HCT116 (cell line): ENCODE measurements at regions not wholly inside any gene's neighbourhood (a gene's known extent, or its start where the extent isn't known, plus 50 kb on each side); places are given as distances from the start of the nearest gene placed in this dataset.

Experiments
- ATAC-seq: fragments of 200-7000 bp; cut with Tn5 transposase; 2 replicates; pipeline ENCODE4 v1.9.1; 2020; ENCODE audit warnings: mild to moderate bottlenecking, moderate library complexity
- BruUV-seq: library from RNA; stranded (reverse); fragments of 400-500 nt; replicated peaks from 2 replicates; lab custom pipeline; 2021; lab: Mats Ljungman, UMichigan
- CTCF ChIA-PET: fragments of 300-600 bp; sonication (Branson Sonifier 250); formaldehyde crosslinking; loops from one replicate; lab custom pipeline; 2021; ENCODE audit warnings: antibody characterized with exemption; lab: Charles Lee
- POLR2A ChIA-PET: fragments of 300-600, 350-600 bp; sonication (Branson Sonifier 250); formaldehyde crosslinking; loops from one replicate; lab custom pipeline; 2021; ENCODE audit warnings: antibody characterized with exemption; lab: Charles Lee
- RAD21 ChIA-PET, 2 experiments: fragments of 300-600 bp; sonication (Branson Sonifier 250); formaldehyde crosslinking; loops; one replicate each; lab custom pipeline; 2023; ENCODE audit warnings: low total read pairs in 2 of 2; ENCODE audit not compliant: uncharacterized antibody in 2 of 2, unreplicated experiment in 2 of 2, low non-redundant PET in 1 of 2; lab: Charles Lee
- DNase-seq: peaks from one replicate; pipeline ENCODE4 v3.0.0-alpha.2; 2010; ENCODE audit warnings: low read depth, low spot score
- H2AFZ ChIP-seq: fragments of 200-600 bp; shearing (Covaris generic), sonication (generic); 2 replicates; pipeline ENCODE4 v1.6.1; 2017; ENCODE audit warnings: low read depth, mixed run types, mixed read lengths, antibody characterized with exemption, low read length; ENCODE audit not compliant: poor library complexity, severe bottlenecking
- H3K27ac ChIP-seq: 2 replicates; pipeline ENCODE4 v1.5.1; 2012; ENCODE audit warnings: low read depth, low read length
- H3K27me3 ChIP-seq: fragments of 200-600 bp; sonication (generic); 2 replicates; pipeline ENCODE4 v1.6.1; 2016; ENCODE audit warnings: mixed run types, low read length, mixed read lengths; ENCODE audit not compliant: insufficient read depth
- H3K36me3 ChIP-seq, 2 experiments: fragments of 200-500 bp in 1 of 2; fragments of 200-600 bp in 1 of 2; sonication (Bioruptor generic) in 1 of 2; sonication (generic) in 1 of 2; 2 replicates each; pipeline versions ENCODE4 v1.5.1 to v1.6.1; 2014 to 2016; ENCODE audit warnings: low read length in 2 of 2, inconsistent platforms in 1 of 2, mixed read lengths in 1 of 2, mixed run types in 1 of 2; ENCODE audit not compliant: insufficient read depth in 2 of 2, control insufficient read depth in 1 of 2
- H3K4me1 ChIP-seq, 2 experiments: fragments of 200-600 bp in 1 of 2; sonication (generic) in 1 of 2; 2 replicates each; pipeline versions ENCODE4 v1.5.1 to v1.6.1; 2012 to 2017; ENCODE audit warnings: low read length in 2 of 2, inconsistent platforms in 1 of 2, mild to moderate bottlenecking in 1 of 2, mixed read lengths in 1 of 2, mixed run types in 1 of 2, moderate library complexity in 1 of 2; ENCODE audit not compliant: insufficient read depth in 2 of 2, control insufficient read depth in 1 of 2
- H3K4me2 ChIP-seq: fragments of 200-600 bp; sonication (generic); 2 replicates; pipeline ENCODE4 v1.6.1; 2017; ENCODE audit warnings: mixed run types, low read length, mixed read lengths
- H3K4me3 ChIP-seq, 2 experiments: fragments of 200-600 bp in 1 of 2; sonication (generic) in 1 of 2; replicated peaks in 1 of 2; 2 replicates each; pipeline ENCODE4 v1.5.1; 2011 to 2016; ENCODE audit warnings: low read length in 2 of 2, control low read depth in 1 of 2, low read depth in 1 of 2, mild to moderate bottlenecking in 1 of 2, mixed read lengths in 1 of 2, mixed run types in 1 of 2
- H3K79me2 ChIP-seq: fragments of 200-600 bp; sonication (generic); 2 replicates; pipeline ENCODE4 v1.6.1; 2017; ENCODE audit warnings: mild to moderate bottlenecking, mixed run types, low read length, moderate library complexity, mixed read lengths; ENCODE audit not compliant: insufficient read depth
- H3K9ac ChIP-seq: fragments of 200-600 bp; sonication (generic); 2 replicates; pipeline ENCODE4 v1.6.1; 2016; ENCODE audit warnings: low read length, mixed read lengths
- H3K9me2 ChIP-seq: fragments of 200-600 bp; sonication (generic), shearing (Covaris generic); 2 replicates; pipeline ENCODE4 v1.6.1; 2017; ENCODE audit warnings: mixed run types, mild to moderate bottlenecking, moderate library complexity; ENCODE audit not compliant: insufficient read depth
- H3K9me3 ChIP-seq, 2 experiments: fragments of 200-500 bp in 1 of 2; fragments of 200-600 bp in 1 of 2; sonication (Bioruptor generic) in 1 of 2; sonication (generic) in 1 of 2; 2 replicates each; pipeline ENCODE4 v1.6.1; 2014 to 2017; ENCODE audit warnings: low read length in 2 of 2, mixed read lengths in 2 of 2, inconsistent platforms in 1 of 2, low read depth in 1 of 2, mild to moderate bottlenecking in 1 of 2, mixed run types in 1 of 2, moderate library complexity in 1 of 2; ENCODE audit not compliant: control insufficient read depth in 1 of 2, insufficient read depth in 1 of 2
- H4K20me1 ChIP-seq: fragments of 200-600 bp; sonication (generic), shearing (Covaris generic); 2 replicates; pipeline ENCODE4 v1.6.1; 2017; ENCODE audit warnings: mixed run types, mild to moderate bottlenecking, moderate library complexity; ENCODE audit not compliant: insufficient read depth
- CBX3 ChIP-seq: IDR thresholded peaks from 2 replicates; pipeline ENCODE4 v1.6.1; 2012; ENCODE audit warnings: low read depth
- EGR1 ChIP-seq: IDR thresholded peaks from 2 replicates; pipeline ENCODE4 v1.6.1; 2012; ENCODE audit warnings: low read depth
- ELF1 ChIP-seq: IDR thresholded peaks from 2 replicates; pipeline ENCODE4 v1.6.1; 2012; ENCODE audit warnings: low read depth, borderline replicate concordance
- EZH2 ChIP-seq: fragments of 200-600 bp; sonication (generic); IDR thresholded peaks from 2 replicates; pipeline ENCODE4 v1.6.1; 2017; ENCODE audit warnings: antibody characterized with exemption, mixed run types
- EZH2phosphoT487 ChIP-seq: fragments of 200-600 bp; IDR thresholded peaks from 2 replicates; pipeline ENCODE4 v1.6.1; 2018; ENCODE audit warnings: antibody characterized with exemption, borderline replicate concordance
- REST ChIP-seq: IDR thresholded peaks from 2 replicates; pipeline ENCODE4 v1.6.1; 2012; ENCODE audit warnings: low read depth
- SIN3A ChIP-seq: IDR thresholded peaks from 2 replicates; pipeline ENCODE4 v1.6.1; 2012; ENCODE audit warnings: low read depth
- SP1 ChIP-seq: IDR thresholded peaks from 2 replicates; pipeline ENCODE4 v1.6.1; 2012; ENCODE audit warnings: low read depth
- YY1 ChIP-seq: IDR thresholded peaks from 2 replicates; pipeline ENCODE4 v1.6.1; 2011; ENCODE audit warnings: low read length, low read depth, moderate library complexity, mild to moderate bottlenecking; ENCODE audit not compliant: insufficient replicate concordance; ENCODE audit errors: extremely low read depth
- ZNF274 ChIP-seq: fragments of 200-500 bp; sonication (Bioruptor generic); IDR thresholded peaks from 2 replicates; pipeline ENCODE4 v1.6.1; 2014; ENCODE audit warnings: mild to moderate bottlenecking, low read depth, low read length, inconsistent platforms
- intact Hi-C: fragments of 100-400 bp; cut with micrococcal nuclease; formaldehyde crosslinking; loops from 2 replicates; pipeline ENCODE4 v1.10.0; 2022
- TF ChIP-seq, protein P1 (sequence below): IDR thresholded peaks from 2 replicates; pipeline ENCODE4 v1.6.1; 2012

DNA sequence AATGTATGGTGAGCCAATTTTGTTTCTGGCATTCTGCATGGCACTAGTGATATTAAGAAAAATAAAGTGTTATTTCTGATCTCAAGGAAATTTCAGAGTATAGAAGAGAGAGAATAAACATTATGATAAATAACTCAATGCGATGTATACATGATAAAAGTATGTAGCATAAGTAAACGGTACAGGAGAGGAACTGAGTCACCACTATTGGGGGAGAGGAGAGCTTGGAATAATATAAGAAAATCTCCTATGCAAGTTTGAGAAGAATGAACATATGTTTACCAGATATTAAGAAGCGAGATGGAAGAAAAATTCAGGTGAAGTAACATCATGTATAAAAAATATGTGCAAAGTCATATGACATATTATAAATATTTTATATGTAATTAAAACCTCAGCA is 1230.3 kb upstream of the CITED2 start:
- Histone ChIP-seq H3K9me2 (no peaks in the 10 kb centered on the region), H3K4me2 (no peak overlapping the region), H3K27ac (no peak overlapping the region), H3K9ac (no peak overlapping the region), H2AFZ (no peak overlapping the region), H3K4me3 (no peak overlapping the region), H3K4me1 (no peaks in the 10 kb centered on the region), H4K20me1 (no peaks in the 10 kb centered on the region), H3K27me3 (no peaks in the 10 kb centered on the region), H3K79me2 (no peaks in the 10 kb centered on the region), H3K9me3 (no peaks in the 10 kb centered on the region), H3K36me3 (no peaks in the 10 kb centered on the region)
- CTCF ChIA-PET: no interaction called here
- RAD21 ChIA-PET: no interaction called here
- ATAC-seq: no peak
- POLR2A ChIA-PET: no interaction called here
- TF ChIP-seq REST (no peak), SP1 (no peak), ZNF274 (no peak), EZH2phosphoT487 (no peak), EZH2 (no peak), SIN3A (no peak), EGR1 (no peak), ELF1 (no peak), YY1 (no peak), CBX3 (no peak)
- TF ChIP-seq, protein P1, sequence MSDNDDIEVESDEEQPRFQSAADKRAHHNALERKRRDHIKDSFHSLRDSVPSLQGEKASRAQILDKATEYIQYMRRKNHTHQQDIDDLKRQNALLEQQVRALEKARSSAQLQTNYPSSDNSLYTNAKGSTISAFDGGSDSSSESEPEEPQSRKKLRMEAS: no peak
- intact Hi-C loops: no loop called here
- no peak for DNase-seq
- BruUV-seq: no TSS peak
